ENCODE measurements at regions not wholly inside any gene's neighbourhood (a gene's known extent, or its start where the extent isn't known, plus 50 kb on each side); places are given as distances from the start of the nearest gene placed in this dataset.

- H4K20me1 ChIP-seq (replicated peaks in 1 of 2; ENCODE audit: control insufficient read depth in 1 of 2, insufficient read depth in 2 of 2, low read length in 2 of 2) = no peaks in the 10 kb centered on the region
- no peak overlapping the region for H2BK20ac ChIP-seq (ENCODE audit: low read length)
- no peaks in the 10 kb centered on the region for H3K79me1 ChIP-seq (ENCODE audit: low read depth, low read length)
- no peak overlapping the region for H2BK12ac ChIP-seq (ENCODE audit: low read depth, low read length)
- H4K8ac ChIP-seq (ENCODE audit: extremely low read depth, insufficient read depth, low read length) = no peak overlapping the region
- no peaks in the 10 kb centered on the region for H3K36me3 ChIP-seq (ENCODE audit: control insufficient read depth in 2 of 4, insufficient read depth in 4 of 4, low read length in 3 of 4)
- H3K79me2 ChIP-seq (ENCODE audit: control insufficient read depth in 1 of 2, insufficient read depth in 2 of 2, low read length in 2 of 2) = no peaks in the 10 kb centered on the region
- no peak overlapping the region for H3K27ac ChIP-seq (ENCODE audit: low read depth, low read length)
- H2BK15ac ChIP-seq (ENCODE audit: low read length) = no peak overlapping the region
- no peak overlapping the region for H3K4ac ChIP-seq (replicated peaks; ENCODE audit: insufficient read length, low read depth, low read length)
- H3K27me3 ChIP-seq (replicated peaks in 1 of 4; ENCODE audit: control insufficient read depth in 3 of 4, extremely low read depth in 1 of 4, insufficient read depth in 3 of 4, low read length in 3 of 4) = peaks cover 4 to 19% (median 12%) of the 10 kb centered on the region in 4 experiments
- POLR2A ChIA-PET (ENCODE audit: partially characterized antibody) = no interaction called here
- no peak overlapping the region for H4K5ac ChIP-seq (ENCODE audit: insufficient read length, low read depth, low read length)
- H3K4me3 ChIP-seq (ENCODE audit: extremely low read depth in 1 of 4, insufficient read depth in 2 of 4, low read depth in 3 of 4, low read length in 4 of 4) = no peak overlapping the region
- H2AFZ ChIP-seq (ENCODE audit: low read length) = no peak overlapping the region
- TF ChIP-seq SRF (IDR thresholded peaks at IDR 0.05; ENCODE audit: low read depth, low read length) (no peak), POU5F1 (IDR thresholded peaks at IDR 0.05; ENCODE audit: low read depth, low read length) (no peak), CTCF (IDR thresholded peaks at IDR 0.05; ENCODE audit: control extremely low read depth in 1 of 3, insufficient read depth in 1 of 3, low read depth in 1 of 3, low read length in 3 of 3) (no peak)
- WGBS, 2 experiments (ENCODE audit: extremely low coverage in 1 of 2, insufficient coverage in 1 of 2, insufficient read length in 1 of 2, insufficient replicate concordance in 2 of 2, low coverage in 1 of 2, low lambda C conversion rate in 2 of 2, missing lambda C conversion rate in 1 of 2) = 91% methylated on average over 3 of the region's 3 CpGs; no CpG with 5 or more reads in 1 of the 2 experiments
- CTCF ChIA-PET (ENCODE audit: partially characterized antibody) = interaction anchor here (0.7 to 2.9 kb wide), 7 partner anchors 10 to 66 kb away, joined by 3 to 14 read pairs (median 3); no protein-coding TSS in a partner anchor
- no peak overlapping the region for H2BK120ac ChIP-seq (replicated peaks; ENCODE audit: low read depth, low read length)
- H4K91ac ChIP-seq (replicated peaks; ENCODE audit: insufficient read length, low read length) = no peak overlapping the region
- no peaks in the 10 kb centered on the region for H3K23me2 ChIP-seq (ENCODE audit: low read depth, low read length)
- FAIRE-seq (no peak), DNase-seq (ENCODE audit: low read depth in 1 of 2, low spot score in 2 of 2) (no peak)
- H3K56ac ChIP-seq (replicated peaks; ENCODE audit: insufficient read length, low read depth, low read length) = no peak overlapping the region
- H3K9me3 ChIP-seq (ENCODE audit: insufficient read depth in 2 of 2, low read depth in 1 of 2, low read length in 1 of 2) = no peaks in the 10 kb centered on the region
- no peak overlapping the region for H3K23ac ChIP-seq (ENCODE audit: insufficient read length)
- no peak overlapping the region for H3K18ac ChIP-seq (ENCODE audit: extremely low read depth, low read length)
- H3K4me2 ChIP-seq (ENCODE audit: insufficient read depth in 1 of 2, low read depth in 2 of 2, low read length in 2 of 2) = no peak overlapping the region
- H3K4me1 ChIP-seq (replicated peaks in 1 of 4; ENCODE audit: control insufficient read depth in 3 of 4, insufficient read depth in 4 of 4, low read length in 3 of 4) = no peaks in the 10 kb centered on the region
- H2AK5ac ChIP-seq (ENCODE audit: low read depth, low read length) = no peak overlapping the region
- no peak overlapping the region for H3K14ac ChIP-seq (ENCODE audit: insufficient read length)
- no peak overlapping the region for H3K9ac ChIP-seq (replicated peaks in 1 of 4; ENCODE audit: extremely low read depth in 1 of 4, low read depth in 3 of 4, low read length in 3 of 4)
- H2BK5ac ChIP-seq (ENCODE audit: low read depth, low read length) = no peak overlapping the region
Measured at GRCh38 chr1:47662068-47662467, 224.2 kb downstream of the FOXD2 start.

All from H1 (cell line).